ENCODE measurements at regions not wholly inside any gene's neighbourhood (a gene's known extent, or its start where the extent isn't known, plus 50 kb on each side); places are given as distances from the start of the nearest gene placed in this dataset.
"Not testable (repeated sequence)": the region's sequence is repeated elsewhere in the genome, so short reads cannot be mapped to it uniquely, and the experiment has no call there.

DNA sequence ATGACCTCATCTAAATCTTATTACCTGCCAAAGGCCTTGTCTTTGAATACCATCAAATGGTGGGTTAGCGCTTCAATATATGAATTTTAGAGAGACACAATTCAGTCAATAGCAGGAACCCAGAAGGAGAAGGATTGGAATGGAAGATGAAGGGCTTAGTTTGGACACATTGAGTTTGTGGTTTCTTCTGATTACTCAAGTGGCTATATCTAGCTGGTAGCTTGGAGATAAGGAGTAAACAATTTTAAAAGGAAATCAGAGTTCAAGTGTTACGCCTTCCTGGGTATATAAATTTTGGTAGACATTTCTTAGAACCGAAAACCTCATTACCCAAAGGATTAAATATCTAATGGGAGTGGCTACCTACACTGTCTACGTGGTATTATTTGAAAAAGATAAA is 80.2 kb downstream of the RGS2 start:
- no peaks in the 10 kb centered on the region for H3K36me3 ChIP-seq (ENCODE audit: control insufficient read depth, insufficient read depth, low read length)
- no peaks in the 10 kb centered on the region for H3K9me3 ChIP-seq (ENCODE audit: control insufficient read depth in 2 of 2, low read length in 2 of 2)
- DNase-seq: no peak
- Mint-ChIP-seq H3K4me1 (peaks cover 0 to 4% (median under 1%) of the 10 kb centered on the region in 4 donors), H3K36me3 (no peaks in the 10 kb centered on the region), H3K27ac (no peak overlapping the region), H3K9me3 (no peaks in the 10 kb centered on the region), H3K4me3 (no peak overlapping the region), H3K27me3 (peaks cover 4% of the 10 kb centered on the region)
- H3K27ac ChIP-seq (ENCODE audit: insufficient read depth, low read length, poor library complexity, severe bottlenecking): no peak overlapping the region
- no peak overlapping the region for H3K4me3 ChIP-seq (ENCODE audit: low read depth, low read length)
- ATAC-seq (ENCODE audit: low read depth in 2 of 2): no peak
- no peaks in the 10 kb centered on the region for H3K27me3 ChIP-seq (ENCODE audit: control insufficient read depth, insufficient read depth, low read length)
- no peaks in the 10 kb centered on the region for H3K4me1 ChIP-seq (ENCODE audit: control insufficient read depth, insufficient read depth, low read length, poor library complexity, severe bottlenecking)

DNA sequence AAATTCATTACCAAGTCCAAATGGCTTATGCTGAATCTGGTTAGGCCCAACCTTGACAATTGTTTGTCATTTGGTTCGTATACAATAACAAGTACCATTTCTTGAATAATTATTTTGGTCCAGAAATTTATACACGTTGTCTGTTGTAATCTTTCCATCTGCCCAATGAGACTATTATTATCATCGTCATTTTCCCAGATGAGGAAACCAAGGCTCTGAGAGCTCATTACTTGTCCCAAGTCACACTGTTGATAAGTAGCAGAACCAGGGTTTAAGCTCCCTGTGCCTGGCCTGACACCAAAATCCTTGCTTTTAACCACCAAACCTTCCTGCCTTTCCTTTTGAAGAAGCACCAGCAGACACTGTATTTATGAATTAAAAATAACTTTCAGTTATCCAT is 81.3 kb downstream of the RGS2 start:
- H3K4me3 Mint-ChIP-seq: no peak overlapping the region
- peaks cover 0 to 4% (median under 1%) of the 10 kb centered on the region in 4 donors for H3K4me1 Mint-ChIP-seq
- H3K4me3 ChIP-seq (ENCODE audit: low read depth, low read length): no peak overlapping the region
- H3K9me3 Mint-ChIP-seq: no peaks in the 10 kb centered on the region
- H3K27ac ChIP-seq (ENCODE audit: insufficient read depth, low read length, poor library complexity, severe bottlenecking): no peak overlapping the region
- ATAC-seq (ENCODE audit: low read depth in 2 of 2) (no peak), DNase-seq (no peak)
- no peaks in the 10 kb centered on the region for H3K4me1 ChIP-seq (ENCODE audit: control insufficient read depth, insufficient read depth, low read length, poor library complexity, severe bottlenecking)
- no peaks in the 10 kb centered on the region for H3K36me3 Mint-ChIP-seq
- H3K36me3 ChIP-seq (ENCODE audit: control insufficient read depth, insufficient read depth, low read length): no peaks in the 10 kb centered on the region
- no peaks in the 10 kb centered on the region for H3K27me3 ChIP-seq (ENCODE audit: control insufficient read depth, insufficient read depth, low read length)
- H3K27ac Mint-ChIP-seq: no peak overlapping the region
- H3K9me3 ChIP-seq (ENCODE audit: control insufficient read depth in 2 of 2, low read length in 2 of 2): no peaks in the 10 kb centered on the region
- H3K27me3 Mint-ChIP-seq: peaks cover 4% of the 10 kb centered on the region

GRCh38 chr1:192892934-192893333 is 84.1 kb downstream of the RGS2 start:
- DNase-seq (no peak), ATAC-seq (ENCODE audit: low read depth in 2 of 2) (no peak)
- Histone ChIP-seq H3K27me3 (ENCODE audit: control insufficient read depth, insufficient read depth, low read length) (no peaks in the 10 kb centered on the region), H3K36me3 (ENCODE audit: control insufficient read depth, insufficient read depth, low read length) (no peaks in the 10 kb centered on the region), H3K4me1 (ENCODE audit: control insufficient read depth, insufficient read depth, low read length, poor library complexity, severe bottlenecking) (no peaks in the 10 kb centered on the region), H3K9me3 (ENCODE audit: control insufficient read depth in 2 of 2, low read length in 2 of 2) (no peaks in the 10 kb centered on the region), H3K27ac (ENCODE audit: insufficient read depth, low read length, poor library complexity, severe bottlenecking) (no peak overlapping the region), H3K4me3 (ENCODE audit: low read depth, low read length) (no peak overlapping the region)
- Mint-ChIP-seq H3K36me3 (no peaks in the 10 kb centered on the region), H3K27me3 (peaks cover 4% of the 10 kb centered on the region), H3K9me3 (no peaks in the 10 kb centered on the region), H3K27ac (no peak overlapping the region), H3K4me1 (peaks cover 0 to 4% (median 0%) of the 10 kb centered on the region in 4 donors), H3K4me3 (no peak overlapping the region)

DNA sequence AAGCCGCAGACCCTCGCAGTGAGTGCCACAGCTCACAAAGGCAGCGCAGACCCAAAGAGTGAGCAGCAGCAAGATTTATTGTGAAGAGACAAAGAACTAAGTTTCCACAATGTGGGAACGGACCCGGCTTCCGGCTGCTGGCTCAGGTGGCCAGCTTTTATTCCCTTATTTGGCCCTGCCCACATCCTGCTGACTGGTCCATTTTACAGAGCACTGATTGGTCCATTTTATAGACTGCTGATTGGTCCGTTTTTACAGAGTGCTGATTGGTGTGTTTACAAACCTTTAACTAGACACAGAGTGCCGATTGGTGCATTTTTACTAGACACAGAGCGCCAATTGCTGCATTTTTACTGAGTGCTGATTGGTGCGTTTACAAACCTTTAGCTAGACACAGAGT is 86.6 kb downstream of the RGS2 start:
- H3K36me3 Mint-ChIP-seq; H3K36me3 ChIP-seq (ENCODE audit: control insufficient read depth, insufficient read depth, low read length); H3K4me1 Mint-ChIP-seq; H3K4me3 ChIP-seq (ENCODE audit: low read depth, low read length); H3K9me3 ChIP-seq (ENCODE audit: control insufficient read depth in 2 of 2, low read length in 2 of 2); H3K27ac ChIP-seq (ENCODE audit: insufficient read depth, low read length, poor library complexity, severe bottlenecking); ATAC-seq (ENCODE audit: low read depth in 2 of 2); H3K4me3 Mint-ChIP-seq; H3K4me1 ChIP-seq (ENCODE audit: control insufficient read depth, insufficient read depth, low read length, poor library complexity, severe bottlenecking); H3K27me3 ChIP-seq (ENCODE audit: control insufficient read depth, insufficient read depth, low read length); H3K9me3 Mint-ChIP-seq; H3K27me3 Mint-ChIP-seq; H3K27ac Mint-ChIP-seq; DNase-seq: not testable (repeated sequence)

DNA sequence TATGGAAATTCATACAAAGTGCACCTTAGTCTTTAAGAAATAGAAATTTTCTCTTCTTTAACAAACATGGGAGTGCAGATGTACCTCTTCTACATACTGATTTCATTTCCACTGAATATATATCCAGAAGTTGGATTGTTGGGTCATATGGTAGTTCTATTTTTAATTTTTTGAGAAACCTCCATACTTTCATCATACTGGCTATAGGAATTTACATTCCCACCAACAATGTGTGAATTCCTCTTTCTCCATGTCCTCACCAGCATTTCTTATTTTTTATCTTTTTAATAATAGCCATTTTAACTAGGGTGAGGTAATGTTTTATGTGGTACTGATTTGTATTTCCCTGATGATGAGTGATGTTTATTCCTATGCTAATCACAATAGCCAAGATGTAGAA is 87.5 kb downstream of the RGS2 start:
- H3K27me3 ChIP-seq (ENCODE audit: control insufficient read depth, insufficient read depth, low read length): no peaks in the 10 kb centered on the region
- no peaks in the 10 kb centered on the region for H3K36me3 Mint-ChIP-seq
- H3K9me3 Mint-ChIP-seq: peaks cover 0 to 3% (median 0%) of the 10 kb centered on the region in 7 donors
- no peak overlapping the region for H3K4me3 ChIP-seq (ENCODE audit: low read depth, low read length)
- no peak overlapping the region for H3K4me3 Mint-ChIP-seq
- H3K27ac ChIP-seq (ENCODE audit: insufficient read depth, low read length, poor library complexity, severe bottlenecking): no peak overlapping the region
- peaks cover 10% of the 10 kb centered on the region for H3K27me3 Mint-ChIP-seq
- H3K9me3 ChIP-seq (ENCODE audit: control insufficient read depth in 2 of 2, low read length in 2 of 2): no peaks in the 10 kb centered on the region
- DNase-seq (no peak), ATAC-seq (ENCODE audit: low read depth in 2 of 2) (no peak)
- H3K27ac Mint-ChIP-seq: no peak overlapping the region
- peaks cover 0 to 4% (median 0%) of the 10 kb centered on the region in 4 donors for H3K4me1 Mint-ChIP-seq
- H3K36me3 ChIP-seq (ENCODE audit: control insufficient read depth, insufficient read depth, low read length): no peaks in the 10 kb centered on the region
- no peaks in the 10 kb centered on the region for H3K4me1 ChIP-seq (ENCODE audit: control insufficient read depth, insufficient read depth, low read length, poor library complexity, severe bottlenecking)

- H3K9me3 ChIP-seq (ENCODE audit: control insufficient read depth in 2 of 2, low read length in 2 of 2): no peaks in the 10 kb centered on the region
- peaks cover 13% of the 10 kb centered on the region for H3K27me3 Mint-ChIP-seq
- no peak for ATAC-seq (ENCODE audit: low read depth in 2 of 2)
Measured at GRCh38 chr1:192901500-192901899, 92.7 kb downstream of the RGS2 start.

GRCh38 chr1:192903142-192903541 is 94.3 kb downstream of the RGS2 start:
- Histone ChIP-seq H3K4me1 (ENCODE audit: control insufficient read depth, insufficient read depth, low read length, poor library complexity, severe bottlenecking) (no peaks in the 10 kb centered on the region), H3K27me3 (ENCODE audit: control insufficient read depth, insufficient read depth, low read length) (no peaks in the 10 kb centered on the region), H3K4me3 (ENCODE audit: low read depth, low read length) (no peak overlapping the region), H3K9me3 (ENCODE audit: control insufficient read depth in 2 of 2, low read length in 2 of 2) (no peaks in the 10 kb centered on the region), H3K36me3 (ENCODE audit: control insufficient read depth, insufficient read depth, low read length) (no peaks in the 10 kb centered on the region), H3K27ac (ENCODE audit: insufficient read depth, low read length, poor library complexity, severe bottlenecking) (no peak overlapping the region)
- Mint-ChIP-seq H3K9me3 (peaks cover 0 to 3% (median 0%) of the 10 kb centered on the region in 7 donors), H3K4me1 (peaks cover 0 to 4% (median 0%) of the 10 kb centered on the region in 4 donors), H3K27ac (no peak overlapping the region), H3K36me3 (no peaks in the 10 kb centered on the region), H3K4me3 (no peak overlapping the region), H3K27me3 (peaks cover 13% of the 10 kb centered on the region)
- ATAC-seq (ENCODE audit: low read depth in 2 of 2) (no peak), DNase-seq (no peak)

More at GRCh38 chr1:192901500-192901899, 92.7 kb downstream of the RGS2 start:
- Histone ChIP-seq H3K4me3 (ENCODE audit: low read depth, low read length) (no peak overlapping the region), H3K4me1 (ENCODE audit: control insufficient read depth, insufficient read depth, low read length, poor library complexity, severe bottlenecking) (no peaks in the 10 kb centered on the region), H3K36me3 (ENCODE audit: control insufficient read depth, insufficient read depth, low read length) (no peaks in the 10 kb centered on the region), H3K27me3 (ENCODE audit: control insufficient read depth, insufficient read depth, low read length) (no peaks in the 10 kb centered on the region), H3K27ac (ENCODE audit: insufficient read depth, low read length, poor library complexity, severe bottlenecking) (no peak overlapping the region)
- Mint-ChIP-seq H3K27ac (no peak overlapping the region), H3K9me3 (peaks cover 0 to 3% (median 0%) of the 10 kb centered on the region in 7 donors), H3K4me3 (no peak overlapping the region), H3K4me1 (peaks cover 0 to 4% (median 0%) of the 10 kb centered on the region in 4 donors), H3K36me3 (no peaks in the 10 kb centered on the region)
- DNase-seq: no peak

GRCh38 chr1:192904438-192904895 is 95.6 kb downstream of the RGS2 start:
- H3K4me3 Mint-ChIP-seq: no peak overlapping the region
- ATAC-seq (ENCODE audit: low read depth in 2 of 2) (peak in 1 of 2 donors; percentile 28), DNase-seq (no peak)
- no peak overlapping the region for H3K27ac ChIP-seq (ENCODE audit: insufficient read depth, low read length, poor library complexity, severe bottlenecking)
- no peaks in the 10 kb centered on the region for H3K9me3 ChIP-seq (ENCODE audit: control insufficient read depth in 2 of 2, low read length in 2 of 2)
- no peaks in the 10 kb centered on the region for H3K36me3 ChIP-seq (ENCODE audit: control insufficient read depth, insufficient read depth, low read length)
- no peak overlapping the region for H3K4me3 ChIP-seq (ENCODE audit: low read depth, low read length)
- peaks cover 0 to 4% (median 0%) of the 10 kb centered on the region in 4 donors for H3K4me1 Mint-ChIP-seq
- peaks cover 0 to 2% (median 0%) of the 10 kb centered on the region in 7 donors for H3K9me3 Mint-ChIP-seq
- peaks cover 9% of the 10 kb centered on the region for H3K27me3 Mint-ChIP-seq
- H3K36me3 Mint-ChIP-seq: no peaks in the 10 kb centered on the region
- H3K27me3 ChIP-seq (ENCODE audit: control insufficient read depth, insufficient read depth, low read length): no peaks in the 10 kb centered on the region
- H3K27ac Mint-ChIP-seq: no peak overlapping the region
- no peaks in the 10 kb centered on the region for H3K4me1 ChIP-seq (ENCODE audit: control insufficient read depth, insufficient read depth, low read length, poor library complexity, severe bottlenecking)
